ENCODE measurements at regions not wholly inside any gene's neighbourhood (a gene's known extent, or its start where the extent isn't known, plus 50 kb on each side); places are given as distances from the start of the nearest gene placed in this dataset.
A peak's percentile ranks its signal among the peaks of the same experiment; 100 is the strongest.

- Mint-ChIP-seq H3K4me1 (peaks cover 14% of the 10 kb centered on the region), H3K9me3 (peaks cover 0 to 2% (median 0%) of the 10 kb centered on the region in 7 donors), H3K27me3 (ENCODE audit: low read depth in 3 of 3) (peaks cover 0 to 1% (median 0%) of the 10 kb centered on the region in 3 donors), H3K36me3 (no peaks in the 10 kb centered on the region), H3K27ac (peak overlapping the region in 2 of 7 donors; percentile 37 to 38), H3K4me3 (no peak overlapping the region)
- peak overlapping the region; percentile 21 for H2AFZ ChIP-seq (ENCODE audit: insufficient read depth, low read depth, low read length, poor library complexity, severe bottlenecking)
- TF ChIP-seq CTCF (IDR thresholded peaks at IDR 0.05) = no peak
- no peaks in the 10 kb centered on the region for H4K20me1 ChIP-seq (ENCODE audit: insufficient read depth, low read length)
- H3K4me2 ChIP-seq (replicated peaks; ENCODE audit: extremely low read depth, low read length, poor library complexity, severe bottlenecking) = no peak overlapping the region
- no peaks in the 10 kb centered on the region for H3K9me3 ChIP-seq (replicated peaks in 1 of 2; ENCODE audit: control insufficient read depth in 1 of 2, insufficient read depth in 1 of 2, low read length in 2 of 2)
- H3K9ac ChIP-seq (ENCODE audit: insufficient read depth, low read length, poor library complexity, severe bottlenecking) = no peak overlapping the region
- 35% methylated on average over 5 of the region's 5 CpGs for WGBS (ENCODE audit: insufficient coverage)
- intact Hi-C loops (cut with micrococcal nuclease) = no loop called here
- H3K27me3 ChIP-seq (ENCODE audit: control insufficient read depth in 2 of 2, insufficient read depth in 2 of 2, low read length in 2 of 2) = no peaks in the 10 kb centered on the region
- H3K79me2 ChIP-seq (ENCODE audit: insufficient read depth, low read length) = no peaks in the 10 kb centered on the region
- H3K27ac ChIP-seq (ENCODE audit: low read depth in 1 of 2, low read length in 2 of 2) = no peak overlapping the region
- H3K4me1 ChIP-seq (ENCODE audit: control insufficient read depth in 1 of 2, insufficient read depth in 2 of 2, low read length in 2 of 2) = peaks cover 7 to 12% of the 10 kb centered on the region in 2 donors
- no peak overlapping the region for H3K4me3 ChIP-seq (replicated peaks in 1 of 3; ENCODE audit: low read depth in 2 of 3, low read length in 3 of 3)
- DNase-seq = no peak
- no peaks in the 10 kb centered on the region for H3K36me3 ChIP-seq (replicated peaks in 1 of 2; ENCODE audit: control insufficient read depth in 1 of 2, insufficient read depth in 2 of 2, low read length in 2 of 2)
Measured at GRCh38 chr3:27577504-27577903, 93.3 kb upstream of the SLC4A7 start.

- Histone ChIP-seq H3K9me3 (replicated peaks in 1 of 2; ENCODE audit: control insufficient read depth in 1 of 2, insufficient read depth in 1 of 2, low read length in 2 of 2) (no peaks in the 10 kb centered on the region), H3K4me1 (ENCODE audit: control insufficient read depth in 1 of 2, insufficient read depth in 2 of 2, low read length in 2 of 2) (peaks cover 7 to 12% of the 10 kb centered on the region in 2 donors), H3K9ac (ENCODE audit: insufficient read depth, low read length, poor library complexity, severe bottlenecking) (no peak overlapping the region), H3K4me2 (replicated peaks; ENCODE audit: extremely low read depth, low read length, poor library complexity, severe bottlenecking) (no peak overlapping the region), H2AFZ (ENCODE audit: insufficient read depth, low read depth, low read length, poor library complexity, severe bottlenecking) (no peak overlapping the region), H4K20me1 (ENCODE audit: insufficient read depth, low read length) (no peaks in the 10 kb centered on the region), H3K27me3 (ENCODE audit: control insufficient read depth in 2 of 2, insufficient read depth in 2 of 2, low read length in 2 of 2) (no peaks in the 10 kb centered on the region), H3K79me2 (ENCODE audit: insufficient read depth, low read length) (no peaks in the 10 kb centered on the region), H3K36me3 (replicated peaks in 1 of 2; ENCODE audit: control insufficient read depth in 1 of 2, insufficient read depth in 2 of 2, low read length in 2 of 2) (no peaks in the 10 kb centered on the region), H3K27ac (ENCODE audit: low read depth in 1 of 2, low read length in 2 of 2) (no peak overlapping the region), H3K4me3 (replicated peaks in 1 of 3; ENCODE audit: low read depth in 2 of 3, low read length in 3 of 3) (no peak overlapping the region)
- 95% methylated on average over 2 of the region's 3 CpGs for WGBS (ENCODE audit: insufficient coverage)
- Mint-ChIP-seq H3K4me1 (peaks cover 14% of the 10 kb centered on the region), H3K27ac (no peak overlapping the region), H3K9me3 (peaks cover 0 to 2% (median 0%) of the 10 kb centered on the region in 7 donors), H3K36me3 (no peaks in the 10 kb centered on the region), H3K4me3 (no peak overlapping the region), H3K27me3 (ENCODE audit: low read depth in 3 of 3) (peaks cover 0 to 2% (median 1%) of the 10 kb centered on the region in 3 donors)
- no peak for TF ChIP-seq CTCF (IDR thresholded peaks at IDR 0.05)
- no peak for DNase-seq
- intact Hi-C loops (cut with micrococcal nuclease) = no loop called here
Measured at GRCh38 chr3:27576171-27576570, 92.0 kb upstream of the SLC4A7 start.
